ENCODE measurements at regions not wholly inside any gene's neighbourhood (a gene's known extent, or its start where the extent isn't known, plus 50 kb on each side); places are given as distances from the start of the nearest gene placed in this dataset.

GRCh38 chrX:10032147-10032546 is 65.0 kb downstream of the CLDN34 start:
- no peaks in the 10 kb centered on the region for H3K9me3 ChIP-seq
- DNase-seq (no peak), ATAC-seq (no peak), FAIRE-seq (no peak)
- H3K4me1 ChIP-seq, result peaks cover 0 to 9% (median 6%) of the 10 kb centered on the region in 3 donors
- no peak for TF ChIP-seq CTCF (IDR thresholded peaks at IDR 0.05)
- no peaks in the 10 kb centered on the region for H3K27me3 ChIP-seq
- no peaks in the 10 kb centered on the region for H3K36me3 ChIP-seq
- intact Hi-C loops (cut with DNase I), result no loop called here
- H3K4me3 ChIP-seq, result no peak overlapping the region
- no peak overlapping the region for H3K27ac ChIP-seq
- 57 to 90% methylated on average over 4 of the region's 4 CpGs for WGBS, 2 donors

GRCh38 chrX:10033375-10034007 is 66.3 kb downstream of the CLDN34 start:
- no peaks in the 10 kb centered on the region for H3K27me3 ChIP-seq
- DNase-seq, result no peak
- intact Hi-C loops (cut with DNase I), result no loop called here
- peaks cover 0 to 6% (median 0%) of the 10 kb centered on the region in 3 donors for H3K4me1 ChIP-seq
- no peak overlapping the region for H3K27ac ChIP-seq
- 35 to 47% methylated on average over 7 of the region's 7 CpGs for WGBS, 2 donors
- peak in 3 of 4 donors; percentile 33 to 40 (median 39) for ATAC-seq
- no peak overlapping the region for H3K4me3 ChIP-seq
- H3K9me3 ChIP-seq, result no peaks in the 10 kb centered on the region
- H3K36me3 ChIP-seq, result no peaks in the 10 kb centered on the region
- no peak for FAIRE-seq
- TF ChIP-seq CTCF (IDR thresholded peaks at IDR 0.05), result no peak

- DNase-seq (no peak), FAIRE-seq (no peak), ATAC-seq (no peak)
- Histone ChIP-seq H3K4me3 (no peak overlapping the region), H3K27me3 (no peaks in the 10 kb centered on the region), H3K9me3 (no peaks in the 10 kb centered on the region), H3K27ac (no peak overlapping the region), H3K4me1 (peaks cover 0 to under 1% (median 0%) of the 10 kb centered on the region in 3 donors), H3K36me3 (no peaks in the 10 kb centered on the region)
- 88 to 95% methylated on average over 8 of the region's 8 CpGs for WGBS, 2 donors
- TF ChIP-seq CTCF (IDR thresholded peaks at IDR 0.05), result no peak
- intact Hi-C loops (cut with DNase I), result no loop called here
Measured at GRCh38 chrX:10034740-10035260, 67.6 kb downstream of the CLDN34 start.

- no peak for ATAC-seq
- Histone ChIP-seq H3K4me3 (no peak overlapping the region), H3K27me3 (no peaks in the 10 kb centered on the region), H3K9me3 (no peaks in the 10 kb centered on the region), H3K36me3 (no peaks in the 10 kb centered on the region), H3K27ac (no peak overlapping the region), H3K4me1 (no peaks in the 10 kb centered on the region)
- intact Hi-C loops (cut with DNase I), result no loop called here
- no peak for DNase-seq
- 89 to 94% methylated on average over 6 of the region's 6 CpGs for WGBS, 2 donors
- TF ChIP-seq CTCF (IDR thresholded peaks at IDR 0.05), result no peak
- no peak for FAIRE-seq
Measured at GRCh38 chrX:10038585-10038984, 71.4 kb downstream of the CLDN34 start.
